22Rv1 (cell line): ENCODE measurements at regions not wholly inside any gene's neighbourhood (a gene's known extent, or its start where the extent isn't known, plus 50 kb on each side); places are given as distances from the start of the nearest gene placed in this dataset.

ENCODE experiments used
- ZFX ChIP-seq: fragments of 450-650 bp; IDR thresholded peaks from 2 replicates; pipeline ENCODE4 v1.6.1; 2017; ENCODE audit warnings: antibody characterized with exemption, borderline replicate concordance
- TF ChIP-seq, protein P1 (sequence below): fragments of 450-650 bp; IDR thresholded peaks from 2 replicates; pipeline ENCODE4 v1.5.1; 2017; ENCODE audit warnings: mild to moderate bottlenecking

- TF ChIP-seq, protein P1, sequence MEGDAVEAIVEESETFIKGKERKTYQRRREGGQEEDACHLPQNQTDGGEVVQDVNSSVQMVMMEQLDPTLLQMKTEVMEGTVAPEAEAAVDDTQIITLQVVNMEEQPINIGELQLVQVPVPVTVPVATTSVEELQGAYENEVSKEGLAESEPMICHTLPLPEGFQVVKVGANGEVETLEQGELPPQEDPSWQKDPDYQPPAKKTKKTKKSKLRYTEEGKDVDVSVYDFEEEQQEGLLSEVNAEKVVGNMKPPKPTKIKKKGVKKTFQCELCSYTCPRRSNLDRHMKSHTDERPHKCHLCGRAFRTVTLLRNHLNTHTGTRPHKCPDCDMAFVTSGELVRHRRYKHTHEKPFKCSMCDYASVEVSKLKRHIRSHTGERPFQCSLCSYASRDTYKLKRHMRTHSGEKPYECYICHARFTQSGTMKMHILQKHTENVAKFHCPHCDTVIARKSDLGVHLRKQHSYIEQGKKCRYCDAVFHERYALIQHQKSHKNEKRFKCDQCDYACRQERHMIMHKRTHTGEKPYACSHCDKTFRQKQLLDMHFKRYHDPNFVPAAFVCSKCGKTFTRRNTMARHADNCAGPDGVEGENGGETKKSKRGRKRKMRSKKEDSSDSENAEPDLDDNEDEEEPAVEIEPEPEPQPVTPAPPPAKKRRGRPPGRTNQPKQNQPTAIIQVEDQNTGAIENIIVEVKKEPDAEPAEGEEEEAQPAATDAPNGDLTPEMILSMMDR, result no peak
- no peak for TF ChIP-seq ZFX
These were observed 967.8 kb upstream of the SORCS1 start for GRCh38 chr10:108132303-108132702.
